GM19099 (cell line): ENCODE measurements at regions not wholly inside any gene's neighbourhood (a gene's known extent, or its start where the extent isn't known, plus 50 kb on each side); places are given as distances from the start of the nearest gene placed in this dataset.

ENCODE experiments used
- POLR2A ChIP-seq: IDR thresholded peaks from 3 replicates; pipeline ENCODE4 v1.6.1; 2011; ENCODE audit warnings: low read depth; ENCODE audit not compliant: insufficient read length; ENCODE audit errors: extremely low read depth

GRCh38 chr4:14415146-14415545, 587.1 kb upstream of the CPEB2 start:
- no peak for TF ChIP-seq POLR2A

DNA sequence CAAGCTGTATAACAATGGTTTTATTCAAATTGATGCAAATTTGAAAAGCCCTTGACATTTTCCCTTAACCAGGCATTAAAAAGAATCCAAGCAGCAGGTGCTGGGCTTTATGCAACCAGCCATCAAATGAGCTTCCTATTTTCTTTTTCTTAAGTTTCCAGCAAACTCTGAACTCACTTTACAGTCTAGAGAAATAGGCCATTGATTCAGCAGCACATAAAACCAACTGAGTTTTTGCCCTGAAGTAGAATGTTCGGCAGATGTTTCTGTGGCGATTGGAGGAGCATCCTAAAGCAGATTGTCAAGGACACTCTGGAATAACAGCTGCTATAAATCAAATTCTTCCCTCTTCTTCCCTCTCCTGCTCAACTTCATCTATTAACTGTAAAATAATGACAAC, 582.8 kb upstream of the CPEB2 start:
- TF ChIP-seq POLR2A = no peak

DNA sequence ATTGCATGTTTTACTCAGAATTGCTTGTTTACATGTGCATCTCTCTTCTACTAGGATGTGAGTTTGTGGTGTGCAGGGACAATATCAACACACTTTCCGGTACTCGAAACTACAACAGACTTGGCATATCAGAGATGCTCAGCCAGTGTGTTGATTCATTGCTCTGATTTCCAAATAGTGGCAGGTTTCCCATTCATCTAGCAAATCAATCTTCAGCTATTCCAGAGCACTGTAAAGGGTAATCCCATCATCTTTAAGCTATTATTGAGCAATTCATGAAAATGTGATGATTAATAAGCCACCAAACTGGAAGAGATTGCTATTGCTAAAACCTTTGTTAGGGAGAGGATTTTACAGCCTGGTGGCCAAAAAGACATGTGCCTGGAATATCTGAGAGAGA, 574.2 kb upstream of the CPEB2 start:
- TF ChIP-seq POLR2A = no peak

DNA sequence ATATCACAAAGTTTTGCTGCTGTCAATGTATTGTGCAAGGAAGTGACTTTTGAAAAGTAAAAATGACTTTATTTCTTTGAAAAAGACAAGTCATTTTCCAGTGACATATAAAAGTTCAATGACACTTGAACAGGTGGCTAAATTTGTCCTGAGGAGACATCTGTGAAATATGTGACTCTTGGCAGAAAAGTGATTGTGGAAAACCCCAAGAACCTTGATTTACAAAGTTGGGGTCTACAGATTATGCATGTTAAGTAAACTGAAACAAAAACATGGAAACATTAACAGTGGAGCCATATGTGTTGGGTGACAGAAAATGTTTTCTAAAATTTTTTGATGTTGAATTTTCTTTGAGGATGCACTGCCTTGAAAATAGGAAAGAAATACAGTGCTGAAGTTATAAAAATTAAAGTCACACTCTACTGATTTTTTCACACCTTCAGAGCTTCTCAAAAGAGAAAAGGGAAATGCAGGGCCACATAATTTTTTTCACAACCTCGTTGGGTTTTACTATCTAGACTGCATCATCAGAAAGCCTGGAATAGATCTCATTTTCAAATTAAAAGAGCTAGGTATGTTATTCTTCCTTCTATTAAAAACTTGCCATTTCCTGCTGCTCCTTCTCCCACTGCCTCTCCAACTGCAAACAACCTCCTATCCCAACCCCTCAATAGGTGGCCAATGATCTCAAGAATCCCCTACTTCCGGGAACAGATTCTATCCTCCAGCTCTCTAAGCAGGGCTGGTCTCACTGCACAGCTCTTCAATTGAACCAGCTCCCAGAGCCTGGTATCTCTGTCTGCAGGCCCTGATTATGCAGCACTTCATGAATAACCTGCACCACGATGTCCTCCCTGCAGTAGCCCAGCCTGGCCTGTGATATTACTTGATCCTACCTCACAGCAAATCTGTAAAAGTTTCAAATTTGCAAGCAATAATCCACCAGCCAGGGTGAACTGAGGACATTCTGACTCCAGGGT, 570.8 kb upstream of the CPEB2 start:
- no peak for TF ChIP-seq POLR2A

GRCh38 chr4:14434483-14434882, 567.8 kb upstream of the CPEB2 start:
- TF ChIP-seq POLR2A = no peak

DNA sequence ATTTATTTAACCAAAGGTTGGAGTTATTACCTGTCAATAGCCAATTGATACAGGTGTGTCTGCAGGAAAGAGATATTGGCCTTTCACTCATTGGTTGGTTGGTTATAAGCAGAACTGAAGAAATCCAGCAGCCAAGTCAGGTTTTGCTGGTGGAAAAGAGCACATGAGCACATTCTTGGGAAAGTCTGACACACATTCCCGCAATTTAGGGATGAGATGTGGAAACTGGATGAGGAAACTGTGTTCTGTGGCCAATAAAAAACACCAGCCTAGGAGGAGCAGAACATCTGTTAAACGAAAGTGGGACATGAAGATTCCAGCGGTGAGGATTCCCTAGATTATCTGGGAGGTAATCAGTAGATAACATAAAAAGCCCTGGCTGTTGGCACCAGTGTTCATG, 567.4 kb upstream of the CPEB2 start:
- TF ChIP-seq POLR2A = no peak

DNA sequence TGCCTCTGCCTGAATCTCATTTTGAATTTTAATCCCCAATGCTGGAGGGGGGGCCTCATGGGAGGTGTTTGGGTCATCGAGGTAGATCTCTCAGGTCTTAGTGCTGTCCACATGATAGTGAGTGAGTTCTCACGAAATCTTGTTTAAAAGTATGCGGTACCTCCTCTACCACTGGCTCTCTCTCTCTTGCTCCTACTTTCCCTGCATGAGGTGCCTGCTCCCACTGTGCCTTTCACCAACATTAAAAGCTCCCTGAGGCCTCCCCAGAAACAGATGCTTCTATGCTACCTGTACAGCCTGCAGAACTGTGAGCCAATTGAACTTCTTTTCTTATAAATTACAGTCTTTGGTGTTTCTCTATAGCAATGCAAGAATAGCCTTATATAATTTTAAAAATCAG, 560.7 kb upstream of the CPEB2 start:
- TF ChIP-seq POLR2A = no peak

- TF ChIP-seq POLR2A = no peak
Measured at GRCh38 chr4:14445882-14446281, 556.4 kb upstream of the CPEB2 start.

DNA sequence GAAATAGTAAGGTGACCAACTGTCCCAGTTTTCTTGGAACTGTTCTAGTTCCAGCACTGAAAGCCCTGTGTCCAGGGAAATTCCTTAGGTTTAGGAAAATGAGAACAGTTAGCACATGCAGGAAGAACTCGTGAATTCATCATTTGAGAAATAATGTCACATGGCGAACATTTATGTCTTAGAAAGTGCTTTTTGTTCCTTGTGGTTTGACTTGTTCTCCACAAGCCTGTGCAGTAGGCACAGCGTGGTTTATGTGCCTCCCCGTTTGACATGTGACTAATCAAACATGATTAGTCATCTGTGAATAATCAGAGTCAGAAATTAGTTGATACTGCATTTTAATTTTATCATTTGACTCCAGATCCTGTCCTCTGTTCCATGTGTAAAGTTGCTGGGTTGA, 556.0 kb upstream of the CPEB2 start:
- TF ChIP-seq POLR2A = no peak

DNA sequence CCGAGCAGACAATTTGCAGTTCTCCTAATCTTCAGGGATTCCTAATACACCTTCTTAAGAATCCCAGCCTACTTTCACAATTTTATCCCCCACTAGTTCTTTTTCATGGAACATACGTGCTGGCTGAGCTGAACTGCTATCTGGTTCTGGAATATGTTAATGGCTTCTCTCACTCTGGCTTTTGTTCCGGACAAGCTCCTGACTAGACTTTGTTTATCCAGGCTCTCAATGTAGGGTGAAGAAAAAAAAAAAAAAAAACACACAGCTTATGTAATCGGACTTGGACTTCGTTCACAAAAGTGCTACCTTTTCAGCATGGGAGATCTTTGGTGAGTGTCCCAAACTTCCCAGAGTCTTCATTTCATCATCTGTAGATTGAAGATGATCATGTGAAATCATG, 555.4 kb upstream of the CPEB2 start:
- no peak for TF ChIP-seq POLR2A

DNA sequence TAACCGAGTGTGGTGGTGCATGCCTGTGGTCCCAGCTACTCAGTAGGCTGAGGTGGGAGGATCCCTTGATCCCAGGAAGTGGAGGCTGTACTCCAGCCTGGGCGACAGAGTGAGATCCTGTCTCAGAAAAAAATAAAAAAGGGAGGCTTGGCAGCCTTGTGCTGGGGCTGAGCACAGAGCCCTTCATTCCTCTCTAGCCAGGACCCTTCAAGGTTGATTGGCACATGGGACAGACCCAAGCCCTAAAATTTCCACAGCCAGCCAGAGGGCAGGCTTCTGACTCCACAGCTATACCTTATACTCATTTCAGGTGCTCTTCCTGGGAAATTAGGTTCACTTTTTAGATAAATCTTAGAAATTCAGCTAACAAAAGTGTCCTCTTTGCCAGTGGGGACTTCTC, 553.0 kb upstream of the CPEB2 start:
- TF ChIP-seq POLR2A = no peak

DNA sequence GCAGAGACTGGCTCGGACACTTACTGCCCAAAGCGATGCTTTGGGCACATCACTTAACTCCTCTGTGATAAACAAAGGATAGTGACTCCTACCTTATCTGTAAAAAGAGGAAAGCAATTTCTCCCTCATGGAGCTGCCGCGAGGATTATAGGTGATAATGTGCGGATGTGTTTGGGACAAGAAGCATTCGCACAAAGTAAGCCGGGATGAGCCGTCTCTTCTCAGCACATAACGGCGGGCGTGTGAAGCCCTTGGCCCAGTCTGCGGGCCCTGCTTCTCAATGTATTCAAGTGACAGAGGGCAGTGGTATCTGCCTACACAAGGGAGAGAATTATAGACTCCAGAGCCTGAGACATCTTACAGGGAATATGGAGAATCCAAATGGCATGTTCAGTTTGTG, 550.3 kb upstream of the CPEB2 start:
- no peak for TF ChIP-seq POLR2A

- no peak for TF ChIP-seq POLR2A
Measured at GRCh38 chr4:14452764-14453163, 549.5 kb upstream of the CPEB2 start.

- no peak for TF ChIP-seq POLR2A
Measured at GRCh38 chr4:14458463-14458862, 543.8 kb upstream of the CPEB2 start.

GRCh38 chr4:14465057-14465456, 537.2 kb upstream of the CPEB2 start:
- no peak for TF ChIP-seq POLR2A

- TF ChIP-seq POLR2A = no peak
Measured at GRCh38 chr4:14465507-14465906, 536.8 kb upstream of the CPEB2 start.

- TF ChIP-seq POLR2A = no peak
Measured at GRCh38 chr4:14478504-14478903, 523.8 kb upstream of the CPEB2 start.
